Breast epithelium (tissue), 4 donors: ENCODE measurements at regions not wholly inside any gene's neighbourhood (a gene's known extent, or its start where the extent isn't known, plus 50 kb on each side); places are given as distances from the start of the nearest gene placed in this dataset.

Source experiments
- DNase-seq, 2 donors: peaks; one replicate each; pipeline ENCODE4 v3.0.0-alpha.2; 2019; ENCODE audit warnings: low spot score in 2 of 2
- H3K27ac ChIP-seq, 2 donors: fragments of 200-600 bp; sonication (generic) in 1 of 2; one replicate each; pipeline ENCODE4 v1.5.1; 2016 to 2019; ENCODE audit warnings: mild to moderate bottlenecking in 1 of 2
- H3K27me3 ChIP-seq, 2 donors: fragments of 200-600 bp; sonication (generic) in 1 of 2; one replicate each; pipeline versions ENCODE4 v1.5.1 to v1.6.0; 2017 to 2019; ENCODE audit warnings: control low read depth in 1 of 2, mild to moderate bottlenecking in 1 of 2
- H3K36me3 ChIP-seq: fragments of 200-600 bp; one replicate; pipeline ENCODE4 v1.5.1; 2019
- H3K4me1 ChIP-seq, 2 donors: fragments of 200-600 bp; sonication (generic); one replicate each; pipeline ENCODE4 v1.5.1; 2016 to 2019; ENCODE audit warnings: control low read depth in 1 of 2
- H3K4me3 ChIP-seq, 3 donors: fragments of 200-600 bp; sonication (generic); 1 replicate in 2 of 3; 2 replicates in 1 of 3; pipeline ENCODE4 v1.5.1; 2016 to 2019; ENCODE audit warnings: mild to moderate bottlenecking in 3 of 3, moderate library complexity in 2 of 3
- H3K9me3 ChIP-seq, 2 donors: fragments of 200-600 bp; sonication (generic) in 1 of 2; one replicate each; pipeline ENCODE4 v1.5.1; 2016 to 2019; ENCODE audit warnings: control low read depth in 1 of 2
- CTCF ChIP-seq, 3 donors: fragments of 450-650 bp; IDR thresholded peaks; one replicate each; pipeline ENCODE4 v1.5.1; 2016 to 2017; ENCODE audit warnings: antibody characterized with exemption in 3 of 3, mild to moderate bottlenecking in 3 of 3, moderate library complexity in 3 of 3
- POLR2A ChIP-seq: fragments of 450-650 bp; IDR thresholded peaks from one replicate; pipeline ENCODE4 v1.6.1; 2016; ENCODE audit warnings: antibody characterized with exemption, mild to moderate bottlenecking, moderate library complexity
- POLR2AphosphoS5 ChIP-seq, 3 donors: sonication (generic); formaldehyde crosslinking; IDR thresholded peaks; one replicate each; pipeline ENCODE4 v1.6.1; 2017; ENCODE audit warnings: antibody characterized with exemption in 3 of 3
- intact Hi-C: fragments of 100-400 bp; cut with DNase I; formaldehyde crosslinking; loops from one replicate; pipeline ENCODE4 v1.15.1; 2023; ENCODE audit warnings: low total_unique reads

- intact Hi-C loops: no loop called here
- H3K27me3 ChIP-seq: no peaks in the 10 kb centered on the region
- H3K36me3 ChIP-seq: no peaks in the 10 kb centered on the region
- H3K4me3 ChIP-seq: no peak overlapping the region
- no peak overlapping the region for H3K27ac ChIP-seq
- H3K9me3 ChIP-seq: no peaks in the 10 kb centered on the region
- no peak for DNase-seq
- TF ChIP-seq CTCF (IDR thresholded peaks at IDR 0.05) (no peak), POLR2A (no peak), POLR2AphosphoS5 (IDR thresholded peaks at IDR 0.05) (no peak)
- no peaks in the 10 kb centered on the region for H3K4me1 ChIP-seq
These were observed 54.0 kb upstream of the TNFRSF19 start for GRCh38 chr13:23516190-23516589.

GRCh38 chr13:23516702-23517101, 53.5 kb upstream of the TNFRSF19 start:
- Histone ChIP-seq H3K36me3 (no peaks in the 10 kb centered on the region), H3K27me3 (no peaks in the 10 kb centered on the region), H3K4me3 (no peak overlapping the region), H3K4me1 (no peaks in the 10 kb centered on the region), H3K9me3 (no peaks in the 10 kb centered on the region), H3K27ac (no peak overlapping the region)
- DNase-seq: no peak
- intact Hi-C loops: no loop called here
- TF ChIP-seq POLR2AphosphoS5 (IDR thresholded peaks at IDR 0.05) (no peak), POLR2A (no peak), CTCF (IDR thresholded peaks at IDR 0.05) (no peak)

GRCh38 chr13:23518231-23518630, 52.0 kb upstream of the TNFRSF19 start:
- intact Hi-C loops: no loop called here
- TF ChIP-seq CTCF (IDR thresholded peaks at IDR 0.05) (no peak), POLR2AphosphoS5 (IDR thresholded peaks at IDR 0.05) (no peak), POLR2A (no peak)
- DNase-seq: no peak

More at GRCh38 chr13:23518231-23518630, 52.0 kb upstream of the TNFRSF19 start:
- Histone ChIP-seq H3K36me3 (no peaks in the 10 kb centered on the region), H3K4me3 (no peak overlapping the region), H3K4me1 (no peaks in the 10 kb centered on the region), H3K27me3 (no peaks in the 10 kb centered on the region), H3K27ac (no peak overlapping the region), H3K9me3 (no peaks in the 10 kb centered on the region)
